Lower leg skin (tissue), 4 donors: ENCODE measurements at regions not wholly inside any gene's neighbourhood (a gene's known extent, or its start where the extent isn't known, plus 50 kb on each side); places are given as distances from the start of the nearest gene placed in this dataset.

Experiments
- DNase-seq, 2 donors: peaks; one replicate each; pipeline ENCODE4 v3.0.0-alpha.2; 2019; ENCODE audit warnings: low spot score in 2 of 2
- H3K4me3 ChIP-seq: fragments of 200-600 bp; sonication (generic); 2 replicates; pipeline ENCODE4 v1.5.1; 2017; ENCODE audit warnings: mild to moderate bottlenecking, low read depth; ENCODE audit not compliant: poor library complexity, severe bottlenecking
- CTCF ChIP-seq, 3 donors: fragments of 450-650 bp; IDR thresholded peaks; one replicate each; pipeline ENCODE4 v1.5.1; 2016; ENCODE audit warnings: antibody characterized with exemption in 3 of 3, mild to moderate bottlenecking in 3 of 3, moderate library complexity in 2 of 3
- POLR2A ChIP-seq, 2 donors: fragments of 450-650 bp; IDR thresholded peaks; one replicate each; pipeline ENCODE4 v1.6.1; 2016 to 2017; ENCODE audit warnings: antibody characterized with exemption in 2 of 2, mild to moderate bottlenecking in 1 of 2, moderate library complexity in 1 of 2
- WGBS, 2 donors: methylation state at CpG; one replicate each; pipeline ENCODE4 v1.1.5; 2018; 5-methylcytosine and 5-hydroxymethylcytosine counted together
- intact Hi-C: fragments of 100-400 bp; cut with DNase I; formaldehyde crosslinking; loops from one replicate; pipeline ENCODE4 v1.15.0; 2023; ENCODE audit warnings: low total_unique reads

GRCh38 chr13:106802917-106803316, 235.0 kb upstream of the ARGLU1 start:
- intact Hi-C loops = no loop called here
- no peak for TF ChIP-seq CTCF (IDR thresholded peaks at IDR 0.05)
- no peak for TF ChIP-seq POLR2A (IDR thresholded peaks at IDR 0.05)
- 69 to 74% methylated on average over 6 of the region's 6 CpGs for WGBS, 2 donors
- no peak overlapping the region for H3K4me3 ChIP-seq
- DNase-seq = no peak

- no peak overlapping the region for H3K4me3 ChIP-seq
- WGBS, 2 donors = 87 to 88% methylated on average over 10 of the region's 10 CpGs
- no peak for TF ChIP-seq CTCF (IDR thresholded peaks at IDR 0.05)
- no peak for TF ChIP-seq POLR2A (IDR thresholded peaks at IDR 0.05)
- DNase-seq = no peak
- intact Hi-C loops = no loop called here
These were observed 231.9 kb upstream of the ARGLU1 start for GRCh38 chr13:106799781-106800335.

GRCh38 chr13:106797081-106797640, 229.2 kb upstream of the ARGLU1 start:
- no peak overlapping the region for H3K4me3 ChIP-seq
- DNase-seq = no peak
- 77 to 80% methylated on average over 9 of the region's 9 CpGs for WGBS, 2 donors
- intact Hi-C loops = no loop called here
- TF ChIP-seq POLR2A (IDR thresholded peaks at IDR 0.05) = no peak
- TF ChIP-seq CTCF (IDR thresholded peaks at IDR 0.05) = no peak

- intact Hi-C loops = no loop called here
These were observed 228.5 kb upstream of the ARGLU1 start for GRCh38 chr13:106796280-106797047.

GRCh38 chr13:106795847-106796246, 227.9 kb upstream of the ARGLU1 start:
- no peak for TF ChIP-seq CTCF (IDR thresholded peaks at IDR 0.05)
- TF ChIP-seq POLR2A (IDR thresholded peaks at IDR 0.05) = no peak
- intact Hi-C loops = no loop called here
- DNase-seq = no peak
- WGBS, 2 donors = 44 to 49% methylated on average over 9 of the region's 9 CpGs
- H3K4me3 ChIP-seq = no peak overlapping the region

More at GRCh38 chr13:106796280-106797047, 228.5 kb upstream of the ARGLU1 start:
- no peak overlapping the region for H3K4me3 ChIP-seq
- DNase-seq = no peak
- WGBS, 2 donors = 32 to 39% methylated on average over 16 of the region's 16 CpGs
- TF ChIP-seq POLR2A (IDR thresholded peaks at IDR 0.05) = no peak
- TF ChIP-seq CTCF (IDR thresholded peaks at IDR 0.05) = no peak
